A673 (cell line): ENCODE measurements at regions not wholly inside any gene's neighbourhood (a gene's known extent, or its start where the extent isn't known, plus 50 kb on each side); places are given as distances from the start of the nearest gene placed in this dataset.

ENCODE experiments used
- EZH2 ChIP-seq: fragments of 200-600 bp; sonication (generic); IDR thresholded peaks from 2 replicates; pipeline ENCODE4 v1.6.1; 2017; ENCODE audit warnings: borderline replicate concordance, low read depth, mild to moderate bottlenecking, mixed read lengths, antibody characterized with exemption, low read length; ENCODE audit not compliant: poor library complexity, severe bottlenecking
- TF ChIP-seq, protein P1 (sequence below): fragments of 300-800, 200-600 bp; sonication (generic); conservative IDR thresholded peaks from 2 replicates; pipeline ENCODE4 v1.5.1; 2017; ENCODE audit warnings: low read depth, mild to moderate bottlenecking, antibody characterized with exemption, low read length, moderate library complexity, mixed read lengths

GRCh38 chr7:127446842-127447241 lies 54.3 kb upstream of the ZNF800 start:
- TF ChIP-seq, protein P1, sequence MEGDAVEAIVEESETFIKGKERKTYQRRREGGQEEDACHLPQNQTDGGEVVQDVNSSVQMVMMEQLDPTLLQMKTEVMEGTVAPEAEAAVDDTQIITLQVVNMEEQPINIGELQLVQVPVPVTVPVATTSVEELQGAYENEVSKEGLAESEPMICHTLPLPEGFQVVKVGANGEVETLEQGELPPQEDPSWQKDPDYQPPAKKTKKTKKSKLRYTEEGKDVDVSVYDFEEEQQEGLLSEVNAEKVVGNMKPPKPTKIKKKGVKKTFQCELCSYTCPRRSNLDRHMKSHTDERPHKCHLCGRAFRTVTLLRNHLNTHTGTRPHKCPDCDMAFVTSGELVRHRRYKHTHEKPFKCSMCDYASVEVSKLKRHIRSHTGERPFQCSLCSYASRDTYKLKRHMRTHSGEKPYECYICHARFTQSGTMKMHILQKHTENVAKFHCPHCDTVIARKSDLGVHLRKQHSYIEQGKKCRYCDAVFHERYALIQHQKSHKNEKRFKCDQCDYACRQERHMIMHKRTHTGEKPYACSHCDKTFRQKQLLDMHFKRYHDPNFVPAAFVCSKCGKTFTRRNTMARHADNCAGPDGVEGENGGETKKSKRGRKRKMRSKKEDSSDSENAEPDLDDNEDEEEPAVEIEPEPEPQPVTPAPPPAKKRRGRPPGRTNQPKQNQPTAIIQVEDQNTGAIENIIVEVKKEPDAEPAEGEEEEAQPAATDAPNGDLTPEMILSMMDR, result no peak
- TF ChIP-seq EZH2, result no peak
